NT2/D1 (cell line): ENCODE measurements at regions not wholly inside any gene's neighbourhood (a gene's known extent, or its start where the extent isn't known, plus 50 kb on each side); places are given as distances from the start of the nearest gene placed in this dataset.

ENCODE experiments used
- DNase-seq: peaks from one replicate; pipeline ENCODE4 v3.0.0-alpha.2; 2011; ENCODE audit warnings: low read depth, low spot score
- H3K27me3 ChIP-seq: 2 replicates; pipeline ENCODE4 v1.6.0; 2011; ENCODE audit warnings: mild to moderate bottlenecking; ENCODE audit not compliant: insufficient read length, insufficient read depth
- H3K36me3 ChIP-seq: 2 replicates; pipeline ENCODE4 v1.6.1; 2011; ENCODE audit warnings: mild to moderate bottlenecking, low read length, mixed read lengths; ENCODE audit not compliant: insufficient read depth, insufficient read length
- H3K4me1 ChIP-seq: 2 replicates; pipeline ENCODE4 v1.5.1; 2011; ENCODE audit not compliant: insufficient read depth, insufficient read length
- H3K4me3 ChIP-seq: 2 replicates; pipeline ENCODE4 v1.5.1; 2011; ENCODE audit warnings: low read depth; ENCODE audit not compliant: insufficient read length
- H3K9ac ChIP-seq: 2 replicates; pipeline ENCODE4 v1.6.0; 2011; ENCODE audit warnings: low read depth; ENCODE audit not compliant: insufficient read length
- H3K9me3 ChIP-seq: 2 replicates; pipeline ENCODE4 v1.5.1; 2011; ENCODE audit warnings: mild to moderate bottlenecking, low read length; ENCODE audit not compliant: insufficient read depth
- SUZ12 ChIP-seq: IDR thresholded peaks from 2 replicates; pipeline ENCODE4 v1.6.1; 2011; ENCODE audit not compliant: insufficient read length, insufficient read depth; ENCODE audit errors: extremely low read depth
- YY1 ChIP-seq: IDR thresholded peaks from 2 replicates; pipeline ENCODE4 v1.6.1; 2011; ENCODE audit not compliant: insufficient read length, insufficient read depth
- ZNF274 ChIP-seq: IDR thresholded peaks from 2 replicates; pipeline ENCODE4 v1.6.1; 2011; ENCODE audit warnings: mild to moderate bottlenecking, low read depth, low read length

GRCh38 chr2:220894069-220894468, 678.0 kb downstream of the EPHA4 start:
- H3K27me3 ChIP-seq = no peaks in the 10 kb centered on the region
- TF ChIP-seq SUZ12 (no peak), ZNF274 (no peak), YY1 (no peak)
- peaks cover 2% of the 10 kb centered on the region for H3K4me1 ChIP-seq
- no peaks in the 10 kb centered on the region for H3K36me3 ChIP-seq
- DNase-seq = no peak
- no peak overlapping the region for H3K4me3 ChIP-seq
- H3K9ac ChIP-seq = no peak overlapping the region
- H3K9me3 ChIP-seq = peaks cover 11% of the 10 kb centered on the region; the same call in 1 of the 2 replicates

- no peaks in the 10 kb centered on the region for H3K4me1 ChIP-seq
- DNase-seq = no peak
- no peaks in the 10 kb centered on the region for H3K27me3 ChIP-seq
- H3K4me3 ChIP-seq = no peak overlapping the region
- no peaks in the 10 kb centered on the region for H3K9me3 ChIP-seq
- TF ChIP-seq ZNF274 (no peak), SUZ12 (no peak), YY1 (no peak)
- no peak overlapping the region for H3K9ac ChIP-seq
- H3K36me3 ChIP-seq = no peaks in the 10 kb centered on the region
Measured at GRCh38 chr2:220899492-220899891, 672.6 kb downstream of the EPHA4 start.

- no peak overlapping the region for H3K4me3 ChIP-seq
- TF ChIP-seq SUZ12 = no peak
- TF ChIP-seq ZNF274 = no peak
- TF ChIP-seq YY1 = no peak
- H3K36me3 ChIP-seq = no peaks in the 10 kb centered on the region
- no peaks in the 10 kb centered on the region for H3K27me3 ChIP-seq
- H3K9ac ChIP-seq = no peak overlapping the region
- DNase-seq = peak; percentile 40
- H3K4me1 ChIP-seq = no peaks in the 10 kb centered on the region
- no peaks in the 10 kb centered on the region for H3K9me3 ChIP-seq
Measured at GRCh38 chr2:220904015-220904414, 668.1 kb downstream of the EPHA4 start.

- Histone ChIP-seq H3K9me3 (no peaks in the 10 kb centered on the region), H3K4me1 (no peaks in the 10 kb centered on the region), H3K27me3 (no peaks in the 10 kb centered on the region), H3K36me3 (no peaks in the 10 kb centered on the region), H3K4me3 (no peak overlapping the region), H3K9ac (no peak overlapping the region)
- no peak for DNase-seq
- TF ChIP-seq SUZ12 (no peak), YY1 (no peak), ZNF274 (no peak)
Measured at GRCh38 chr2:220913384-220913783, 658.7 kb downstream of the EPHA4 start.

- Histone ChIP-seq H3K27me3 (no peaks in the 10 kb centered on the region), H3K4me1 (no peaks in the 10 kb centered on the region), H3K36me3 (no peaks in the 10 kb centered on the region), H3K4me3 (no peak overlapping the region), H3K9me3 (no peaks in the 10 kb centered on the region), H3K9ac (no peak overlapping the region)
- no peak for TF ChIP-seq ZNF274
- DNase-seq = no peak
Measured at GRCh38 chr2:220915092-220915623, 656.9 kb downstream of the EPHA4 start.

DNA sequence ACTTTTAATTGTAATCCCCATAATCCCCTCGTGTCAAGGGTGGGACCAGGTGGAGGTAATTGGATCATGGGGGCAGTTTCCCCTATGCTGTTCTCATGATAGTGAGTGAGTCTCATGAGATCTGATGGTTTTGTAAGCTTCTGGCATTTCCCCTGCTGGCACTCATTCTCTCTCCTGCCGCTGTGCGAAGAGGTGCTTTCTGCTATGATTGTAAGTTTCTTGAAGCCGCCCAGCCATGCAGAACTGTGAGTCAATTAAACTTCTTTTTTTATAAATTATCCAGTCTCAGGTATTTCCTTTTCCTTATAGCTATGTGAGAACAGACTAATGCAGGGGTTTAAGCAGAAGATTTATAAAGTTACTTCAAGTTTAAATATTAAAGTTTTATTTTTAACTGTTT, 655.2 kb downstream of the EPHA4 start:
- no peaks in the 10 kb centered on the region for H3K4me1 ChIP-seq
- no peak overlapping the region for H3K4me3 ChIP-seq
- DNase-seq = no peak
- H3K9me3 ChIP-seq = no peaks in the 10 kb centered on the region
- no peak overlapping the region for H3K9ac ChIP-seq
- H3K27me3 ChIP-seq = no peaks in the 10 kb centered on the region
- no peak for TF ChIP-seq YY1
- TF ChIP-seq SUZ12 = no peak
- TF ChIP-seq ZNF274 = no peak
- no peaks in the 10 kb centered on the region for H3K36me3 ChIP-seq

DNA sequence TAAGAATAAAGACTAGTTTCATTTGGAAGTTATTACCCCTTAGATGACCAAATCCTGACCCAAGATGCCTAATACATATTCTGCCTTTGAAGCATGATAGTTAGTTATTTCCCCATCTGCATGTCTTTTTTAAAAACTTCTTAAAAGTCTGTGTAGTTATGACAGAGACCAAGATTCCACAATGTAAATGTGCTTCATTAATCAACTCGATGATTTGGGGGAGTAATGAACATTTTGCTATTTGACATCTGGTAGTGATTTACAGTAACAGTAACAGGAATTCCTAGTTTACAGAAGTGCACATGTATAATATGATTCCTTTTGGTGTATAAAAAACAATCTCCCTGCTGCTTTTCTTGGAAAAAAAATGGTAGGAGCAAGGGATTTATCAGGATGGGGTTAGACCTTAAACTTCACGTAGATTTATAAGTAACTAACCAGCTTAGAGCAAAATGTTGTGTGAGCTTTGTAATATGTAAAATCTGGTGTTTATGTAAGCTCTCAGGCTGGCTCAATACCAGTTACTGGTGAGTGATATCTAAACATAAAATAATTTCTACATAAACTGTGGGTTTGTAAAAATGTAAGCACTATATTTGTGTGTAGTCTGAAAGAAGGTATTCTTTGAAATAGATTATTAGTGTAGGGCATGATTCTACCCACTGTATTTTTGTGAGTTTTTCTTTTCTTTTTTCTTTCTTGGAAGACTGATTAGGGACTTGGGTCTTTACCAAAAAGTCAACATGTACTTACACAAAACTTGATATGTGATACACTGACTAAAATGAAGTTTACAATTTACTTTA, 641.6 kb downstream of the EPHA4 start:
- Histone ChIP-seq H3K27me3 (no peaks in the 10 kb centered on the region), H3K9ac (no peak overlapping the region), H3K9me3 (peaks cover 41% of the 10 kb centered on the region), H3K36me3 (no peaks in the 10 kb centered on the region), H3K4me1 (no peaks in the 10 kb centered on the region), H3K4me3 (no peak overlapping the region)
- no peak for DNase-seq
- TF ChIP-seq ZNF274 (no peak), SUZ12 (no peak), YY1 (no peak)
